ENCODE measurements at regions not wholly inside any gene's neighbourhood (a gene's known extent, or its start where the extent isn't known, plus 50 kb on each side); places are given as distances from the start of the nearest gene placed in this dataset.

DNA sequence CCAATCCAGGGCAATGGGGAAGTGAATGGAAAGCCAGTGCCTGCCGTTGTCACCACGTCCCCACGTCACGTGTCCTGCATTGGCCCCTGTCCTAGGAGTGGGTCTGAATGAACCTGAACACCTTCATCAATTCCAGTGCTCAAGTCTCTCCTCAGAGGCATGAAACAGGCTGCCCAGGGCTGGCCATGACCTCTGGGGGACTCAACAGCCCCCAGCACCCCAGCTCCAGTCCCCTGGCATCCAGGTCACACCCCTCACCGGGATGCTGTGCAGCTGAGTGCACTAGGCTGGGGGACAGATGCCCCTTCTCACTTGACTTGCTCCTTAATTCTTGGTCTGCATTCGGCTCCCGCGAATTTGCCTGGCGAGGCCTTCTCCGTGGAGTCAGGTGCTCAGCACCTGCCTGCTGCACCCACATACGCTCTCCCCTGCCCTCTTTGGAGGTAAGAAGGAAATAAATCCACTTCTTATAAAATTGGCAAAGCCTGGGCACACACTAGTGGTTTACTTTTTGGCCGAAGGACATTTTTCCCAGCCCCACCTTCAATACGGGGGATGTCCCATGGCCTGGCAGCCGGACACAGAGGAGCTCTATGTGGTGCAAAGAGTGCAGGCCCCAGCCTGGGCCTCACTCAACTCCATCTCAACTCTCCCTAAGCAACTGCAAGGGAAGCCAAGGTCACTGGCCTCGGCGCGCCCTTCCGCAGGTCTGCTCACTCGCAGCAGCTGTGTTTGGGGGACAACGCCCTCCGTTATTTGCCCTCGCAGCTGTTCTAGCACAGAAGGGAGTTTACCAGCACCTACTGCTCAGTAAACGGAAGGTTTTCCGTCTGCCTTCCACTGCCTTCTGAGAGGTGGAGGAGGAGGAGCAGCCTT lies 77.6 kb upstream of the SHH start:
- DNase-seq, result no peak

DNA sequence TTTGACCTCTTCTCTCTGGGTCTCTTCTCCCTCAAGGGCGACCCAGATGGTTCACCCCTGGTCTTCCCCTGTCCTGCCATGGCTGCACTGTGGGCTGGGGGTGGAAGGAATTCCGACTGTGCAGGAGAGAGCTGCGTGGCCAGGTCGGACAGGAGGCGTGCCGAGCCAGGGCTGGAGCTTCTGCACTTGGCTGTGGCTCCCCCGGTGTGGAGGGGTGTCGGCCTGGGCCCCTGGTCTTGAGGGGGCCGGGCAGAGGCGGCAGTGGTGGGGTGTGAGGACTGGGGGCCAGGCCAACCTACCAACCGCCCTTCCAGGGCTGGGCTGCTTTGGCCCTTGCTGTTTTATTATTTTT lies 74.9 kb upstream of the SHH start:
- no peak for DNase-seq

DNA sequence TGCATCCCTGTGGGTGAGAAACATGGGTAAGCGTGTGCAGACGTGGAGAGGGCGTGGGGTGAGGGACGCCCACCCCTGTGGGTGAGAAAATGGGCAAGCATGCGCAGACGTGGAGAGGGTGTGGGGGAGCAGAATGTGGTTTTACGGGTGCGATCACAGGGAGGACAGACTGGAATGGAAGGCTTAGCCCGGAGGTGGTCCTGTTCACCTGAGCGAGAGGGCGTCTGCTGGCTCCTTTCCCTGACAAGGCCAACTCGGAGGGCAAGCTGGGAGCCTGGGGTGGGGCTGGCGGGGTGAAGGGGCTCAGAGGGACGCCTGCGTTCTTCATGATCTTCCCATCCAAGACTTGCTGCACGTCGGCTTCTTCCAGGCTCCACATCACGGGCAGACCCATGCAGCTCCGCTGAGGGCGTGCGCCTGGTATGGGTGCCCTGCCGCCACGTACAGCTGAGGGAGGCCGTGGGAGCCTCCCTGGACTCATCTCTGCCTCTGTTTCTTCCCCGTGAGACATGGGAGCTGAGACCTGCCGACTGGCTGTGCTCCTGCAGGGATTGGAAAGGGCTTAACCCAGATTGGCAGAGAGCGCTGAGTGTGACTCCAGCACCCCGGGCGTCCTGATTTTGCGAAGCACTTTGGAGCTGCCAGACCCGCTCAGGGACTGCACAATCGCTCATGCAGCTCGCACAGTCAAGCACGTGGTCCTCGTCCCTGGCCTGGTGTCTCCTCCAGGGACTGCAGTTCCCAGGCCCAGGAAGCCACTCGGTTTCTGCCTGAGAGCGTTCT lies 74.3 kb upstream of the SHH start:
- no peak for DNase-seq

DNA sequence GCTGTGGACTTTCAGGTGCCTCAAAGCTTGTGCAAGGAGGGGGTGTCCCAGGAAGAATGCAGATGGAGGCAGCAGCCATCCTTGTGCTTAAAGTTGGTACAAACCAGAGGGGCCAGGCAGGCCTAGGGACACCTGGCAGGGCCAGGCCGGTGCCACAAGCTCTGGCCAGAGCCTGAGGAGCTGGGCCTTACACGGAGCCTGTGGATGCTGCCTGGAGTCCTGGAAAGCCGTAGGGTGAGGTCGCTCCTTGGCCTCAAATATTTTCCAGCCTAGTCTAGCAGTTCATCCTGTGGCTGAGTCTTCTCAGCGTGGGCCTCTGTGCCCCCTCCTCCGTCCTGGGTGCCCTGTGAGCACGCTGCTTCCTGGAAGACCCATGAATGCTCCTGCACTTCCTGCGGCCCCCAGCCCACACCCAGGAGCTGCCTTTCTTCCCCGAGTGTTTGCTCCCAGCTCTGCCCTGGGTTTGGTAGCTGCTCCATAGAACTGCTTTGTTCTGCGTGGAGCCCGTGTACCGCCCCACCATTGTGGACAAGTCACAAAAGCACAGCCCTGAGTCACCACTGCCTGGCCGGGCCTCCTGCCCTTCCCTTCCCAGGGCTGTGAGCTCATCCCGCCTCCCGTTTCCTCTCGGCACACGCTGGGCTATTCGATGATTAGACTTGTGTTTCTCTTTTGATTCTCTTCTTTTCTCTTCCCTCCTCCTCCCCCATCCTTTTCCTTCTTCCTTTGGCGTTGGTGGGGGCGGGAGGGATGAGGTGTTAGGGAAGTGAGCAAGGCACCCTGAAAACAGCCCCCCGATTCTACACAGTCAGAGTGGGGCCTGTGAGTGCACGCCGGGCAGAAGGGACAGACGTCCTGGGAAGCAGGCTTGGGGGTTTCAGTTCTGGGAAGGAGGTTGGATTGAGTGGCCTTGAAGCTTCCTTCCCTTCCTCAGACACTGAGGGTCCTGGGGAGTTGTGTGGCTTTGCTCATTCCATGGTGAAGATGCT lies 73.2 kb upstream of the SHH start:
- DNase-seq, result peak; percentile 13

DNA sequence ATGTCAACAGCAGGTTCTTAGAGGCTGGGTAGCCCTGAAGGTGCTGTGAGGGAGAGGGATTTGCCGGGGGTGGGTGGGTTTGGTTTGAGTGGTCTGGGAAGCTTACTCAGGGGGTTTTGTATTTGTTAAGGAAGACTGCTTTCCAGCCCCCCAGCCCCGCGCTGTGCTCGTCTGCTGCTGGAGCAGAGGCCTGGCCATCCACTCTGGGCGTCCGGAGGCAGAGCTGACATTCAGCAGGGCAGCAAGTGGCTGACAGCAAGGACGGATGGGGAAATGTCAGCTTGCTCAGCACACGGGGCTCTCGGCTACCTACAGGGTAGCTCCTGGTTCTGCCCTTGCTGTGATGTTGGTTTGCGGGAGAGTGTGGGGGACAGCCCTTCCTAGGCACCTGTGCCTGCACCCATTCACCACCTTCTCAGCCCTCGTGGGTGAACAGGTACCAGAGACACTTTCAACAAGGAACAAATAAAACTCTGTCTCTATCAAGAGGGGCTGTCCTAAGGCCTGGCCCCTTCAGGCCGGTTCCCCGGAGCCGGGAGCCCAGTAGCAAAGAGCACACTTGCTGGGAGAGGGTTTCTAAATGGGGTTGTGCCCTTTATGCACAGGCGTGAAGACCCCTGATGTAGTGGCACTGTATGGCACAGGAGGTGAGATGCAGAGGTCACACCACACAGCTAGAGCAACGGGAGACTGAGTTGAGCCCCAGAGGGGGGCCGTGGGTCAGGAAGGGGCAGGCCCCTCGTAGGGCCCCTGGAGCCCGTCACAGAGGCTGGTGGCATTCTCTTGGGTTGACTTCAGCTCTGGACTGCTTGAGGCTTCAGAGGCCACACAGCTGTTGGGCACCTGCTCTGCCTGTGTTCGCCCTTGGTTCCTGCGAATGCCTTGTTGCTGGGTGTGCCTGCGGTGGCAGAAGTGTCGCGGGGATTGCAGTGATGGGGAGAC lies 72.2 kb upstream of the SHH start:
- no peak for DNase-seq

DNA sequence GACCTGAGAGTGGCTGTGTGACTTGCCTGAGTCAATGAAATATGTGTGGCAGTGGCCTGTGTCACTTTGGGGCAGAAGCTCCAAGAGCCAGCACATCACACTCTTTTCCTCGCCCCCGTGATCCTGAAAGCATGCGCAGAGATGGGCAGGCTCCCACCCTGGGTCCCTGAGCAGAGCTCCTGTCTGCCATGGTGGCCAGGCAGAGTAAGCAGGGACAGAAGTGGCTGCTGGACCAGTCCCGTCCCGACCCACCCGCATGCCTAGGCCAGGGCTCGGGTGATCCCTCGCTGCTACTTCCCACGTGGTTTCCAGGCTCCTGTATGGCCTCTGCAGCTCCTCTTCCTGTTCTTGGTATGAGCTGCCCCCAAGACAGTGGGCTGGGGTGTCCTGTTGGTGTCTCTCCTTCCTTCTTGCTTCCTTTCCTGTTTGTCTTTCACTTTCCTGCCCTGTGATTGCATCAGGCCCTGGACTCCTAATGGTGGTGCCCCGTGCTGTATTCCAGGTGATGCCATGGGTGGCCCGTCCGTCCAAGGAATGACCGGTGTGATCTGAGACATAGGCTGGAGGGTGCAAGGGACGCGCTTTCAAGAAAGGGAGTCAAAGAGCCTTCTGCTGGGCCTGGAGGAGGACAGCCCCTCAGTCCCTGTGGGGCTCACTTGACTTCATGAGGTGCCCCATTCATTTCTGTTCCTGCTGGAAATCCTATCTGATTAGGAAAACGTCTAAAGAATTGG lies 71.4 kb upstream of the SHH start:
- DNase-seq, result no peak

DNA sequence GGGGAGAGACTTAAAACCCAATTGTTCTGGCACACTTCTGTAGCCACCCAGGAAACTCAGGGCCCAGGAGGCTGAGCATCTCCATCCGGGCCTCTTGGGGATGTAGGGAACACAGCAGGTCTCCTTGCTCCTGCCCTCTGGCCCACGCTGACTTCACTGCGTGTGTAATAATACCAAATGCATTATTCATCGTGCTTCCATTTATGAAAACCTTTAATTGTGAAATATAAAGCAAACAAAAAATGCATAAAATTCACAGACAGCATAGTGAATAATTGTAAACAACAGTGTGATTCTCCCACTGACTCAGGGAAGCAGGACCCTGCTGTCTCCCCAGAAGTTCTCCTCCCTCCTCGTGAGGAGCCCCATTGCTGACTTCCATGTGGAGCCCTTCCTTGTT lies 70.3 kb upstream of the SHH start:
- no peak for DNase-seq

DNA sequence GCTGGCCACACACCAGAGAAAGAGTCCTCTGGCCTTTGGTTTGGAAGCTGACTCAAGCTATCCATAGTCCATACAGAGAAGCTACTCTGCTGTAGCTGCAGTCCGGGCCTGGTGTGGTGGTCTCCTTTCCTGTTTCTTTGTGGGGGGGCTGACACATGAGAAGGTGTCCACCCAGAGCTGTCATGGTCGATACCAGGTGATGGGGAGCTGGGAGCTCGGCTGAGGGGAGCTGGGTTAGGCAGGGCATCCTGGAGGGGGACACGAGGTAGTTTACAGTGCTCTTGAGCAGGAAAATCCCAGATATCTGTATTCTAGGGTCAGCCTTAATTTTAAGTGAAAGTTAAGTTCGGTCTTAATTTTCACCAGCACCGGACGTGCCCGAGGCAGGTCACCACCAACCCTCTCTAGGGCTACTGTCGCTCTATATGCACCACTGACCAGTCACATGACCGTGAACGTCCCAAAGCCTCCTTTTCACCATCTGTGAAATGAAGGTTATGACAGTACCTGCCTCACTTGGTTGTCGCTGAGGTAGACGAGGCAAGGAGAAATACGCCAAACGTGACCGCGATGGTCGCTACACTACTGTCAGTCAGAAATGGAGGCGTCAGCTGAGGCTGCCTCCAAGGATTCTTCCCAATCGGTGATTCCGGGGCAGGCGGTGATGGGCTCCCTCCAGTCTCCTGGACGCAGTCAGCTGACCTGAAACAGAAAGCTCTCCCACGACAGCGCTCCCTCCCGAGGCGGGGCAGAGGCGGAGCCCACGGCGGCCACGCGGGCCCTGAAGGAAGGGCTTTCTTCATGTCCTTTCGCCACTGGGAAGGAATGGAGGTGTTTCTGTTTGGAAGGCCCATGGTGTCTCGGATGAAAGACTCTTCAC lies 69.4 kb upstream of the SHH start:
- no peak for DNase-seq

DNA sequence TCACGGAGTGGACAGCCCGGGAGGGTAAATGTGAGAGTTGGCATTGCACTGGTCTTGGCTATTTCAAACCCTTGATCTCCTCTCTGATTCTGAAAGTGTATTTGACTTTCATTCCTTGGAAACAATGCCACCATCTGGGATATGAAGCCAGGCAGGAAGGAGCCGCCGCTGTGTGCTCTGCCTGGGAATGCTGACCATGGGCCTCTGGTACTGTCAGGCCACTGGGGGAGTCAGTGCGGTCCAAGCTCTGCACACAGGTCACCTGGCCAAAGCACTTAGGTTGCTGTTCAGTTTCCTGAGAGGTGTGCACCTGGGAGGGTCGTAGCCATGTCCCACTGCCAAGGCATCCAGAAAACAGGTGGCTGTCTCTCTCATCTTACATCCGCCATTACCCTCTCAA lies 68.5 kb upstream of the SHH start:
- no peak for DNase-seq

DNA sequence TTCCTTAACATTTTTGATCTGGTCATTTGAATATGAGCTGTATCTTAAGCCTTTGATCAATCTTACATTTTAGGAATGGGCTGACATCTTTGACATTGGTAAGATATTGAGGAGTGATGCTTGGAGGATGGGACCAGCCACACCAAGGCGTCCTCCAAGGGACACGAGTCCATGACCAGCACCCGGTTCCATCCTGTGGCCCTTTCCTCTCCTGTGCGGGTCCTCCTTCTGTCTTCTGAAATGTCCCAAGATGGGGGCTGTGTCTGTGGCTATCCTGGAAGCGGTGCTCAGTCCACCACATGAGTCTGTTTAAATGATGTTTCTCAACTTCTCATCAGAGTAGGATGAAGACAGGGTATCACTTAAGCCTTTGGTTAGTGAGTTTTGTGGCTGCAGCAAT lies 67.3 kb upstream of the SHH start:
- DNase-seq, result no peak

DNA sequence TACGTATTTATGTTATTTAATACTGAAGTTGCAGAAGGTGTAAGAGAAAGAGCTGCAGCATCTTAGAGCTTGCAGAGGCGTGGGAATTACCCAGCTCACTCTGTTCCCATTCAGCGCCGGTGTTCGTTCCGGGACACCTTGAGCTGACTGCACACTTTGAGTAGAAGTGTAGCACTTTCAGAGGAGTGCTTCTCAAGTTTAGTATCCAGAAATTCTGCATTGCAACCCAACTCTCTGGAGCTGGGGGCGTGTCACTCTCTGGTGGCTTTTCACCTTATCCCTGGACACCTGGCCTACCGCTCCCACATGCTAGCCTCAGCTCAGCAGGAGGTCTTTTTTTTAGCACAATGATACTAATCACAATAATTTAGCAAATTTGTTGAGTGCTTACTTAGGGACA lies 66.4 kb upstream of the SHH start:
- DNase-seq, result no peak

DNA sequence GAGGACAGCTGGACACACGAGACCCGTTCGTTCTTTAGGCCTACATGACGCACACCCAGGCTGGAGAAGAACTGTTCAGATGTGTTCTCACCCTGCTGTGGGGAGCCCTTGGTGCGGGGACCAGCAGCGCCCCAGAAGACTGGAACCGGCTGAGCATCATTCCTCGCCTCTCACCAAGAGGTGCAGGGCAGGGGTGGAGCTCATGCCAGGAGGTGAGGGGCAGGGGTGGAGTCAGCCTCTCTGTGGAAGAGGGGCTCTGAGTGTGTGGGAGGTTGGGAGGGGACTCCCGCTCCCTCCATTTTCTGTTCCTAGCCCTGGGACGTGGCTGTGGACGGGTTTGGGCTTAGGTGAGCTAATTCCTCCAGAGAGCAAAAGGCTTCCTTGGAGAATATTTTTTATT lies 66.0 kb upstream of the SHH start:
- DNase-seq, result no peak

DNA sequence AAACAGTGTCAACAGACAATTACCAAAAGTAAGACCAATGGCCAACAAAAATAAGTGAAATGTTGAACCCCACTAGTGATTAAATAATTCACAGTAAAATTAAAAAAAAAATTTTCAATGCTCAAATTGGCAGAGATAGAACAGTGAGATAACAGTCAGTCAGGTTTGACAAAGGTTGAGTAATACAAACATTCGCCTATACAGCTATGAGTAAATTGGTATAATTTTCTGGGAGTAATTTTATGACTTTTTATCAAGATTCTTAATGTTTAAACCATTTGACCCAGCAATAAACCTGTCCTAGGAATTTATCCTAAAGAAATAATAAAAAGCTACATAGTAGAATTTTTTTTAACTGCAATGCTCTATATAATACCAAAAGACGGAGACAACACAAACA lies 64.9 kb upstream of the SHH start:
- DNase-seq, result no peak

DNA sequence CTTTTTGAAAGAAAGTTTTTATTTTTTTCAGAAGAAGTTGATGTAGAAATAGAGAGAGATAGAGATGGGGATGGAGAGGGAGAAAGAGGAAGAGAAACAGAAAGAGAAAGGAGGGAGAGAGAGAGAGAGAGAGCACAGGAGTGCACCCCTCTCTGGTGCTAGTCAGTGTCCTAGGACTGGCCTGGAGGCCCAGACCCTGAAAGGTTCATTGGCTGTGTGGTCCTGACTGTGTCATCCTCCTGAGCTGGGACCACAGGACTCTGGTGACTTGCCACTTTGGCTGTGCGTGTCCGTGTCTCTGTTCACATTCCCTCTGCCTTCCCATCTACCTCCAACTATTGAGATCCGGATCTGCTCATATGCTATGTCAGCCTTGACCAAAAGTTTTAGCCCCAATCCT lies 62.1 kb upstream of the SHH start:
- no peak for DNase-seq

DNA sequence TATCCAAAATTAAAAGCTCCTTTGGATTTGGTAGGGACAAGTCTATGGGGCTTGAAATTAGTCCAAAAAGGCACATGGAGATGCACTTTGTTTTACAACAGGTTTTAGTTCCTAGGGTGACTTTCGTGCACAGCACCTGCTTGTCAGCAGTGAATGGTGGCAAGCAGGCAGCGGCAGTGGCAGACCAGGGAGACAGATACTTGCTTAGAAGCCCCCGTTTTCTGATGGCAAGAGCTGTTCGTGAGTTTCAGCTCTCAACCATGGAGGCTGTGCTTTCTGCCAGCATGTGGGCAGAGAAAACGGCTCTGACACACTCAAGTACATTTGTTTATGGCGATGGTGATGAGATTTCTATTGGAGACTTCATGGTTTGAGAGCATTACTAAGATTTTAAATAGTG lies 61.7 kb upstream of the SHH start:
- no peak for DNase-seq

DNA sequence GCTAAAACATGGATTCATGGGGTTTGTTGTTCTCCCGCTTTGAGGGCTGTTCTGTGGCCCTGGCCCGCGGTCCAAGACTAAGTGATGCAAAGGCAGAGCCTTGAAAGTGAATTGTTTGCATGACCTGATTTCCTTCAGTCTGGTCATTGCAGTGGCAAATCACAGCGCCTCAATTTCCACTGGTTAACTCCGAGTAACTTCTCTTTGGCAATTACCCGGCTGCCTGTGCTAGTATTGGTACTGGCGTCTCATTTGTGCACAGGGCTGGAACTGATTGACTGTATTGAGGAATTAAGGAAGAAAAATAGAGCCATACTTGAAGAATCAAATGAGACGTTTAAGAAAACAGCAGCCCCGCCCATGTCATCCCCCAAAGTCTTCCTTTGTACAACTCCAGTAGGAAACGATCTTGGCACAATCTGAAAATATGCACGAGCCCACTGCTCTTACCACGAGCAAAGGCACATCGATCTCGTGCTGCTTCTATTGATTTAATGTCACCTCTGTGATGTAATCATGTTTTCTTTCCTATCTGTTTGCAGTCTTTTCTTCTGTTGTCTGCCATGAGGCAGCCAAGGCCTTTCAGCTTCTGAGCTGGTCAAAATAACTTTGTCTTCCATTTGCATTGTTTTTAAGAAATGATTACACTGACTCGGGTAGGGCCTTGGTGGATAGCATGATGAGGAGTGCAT lies 60.6 kb upstream of the SHH start:
- DNase-seq, result no peak

DNA sequence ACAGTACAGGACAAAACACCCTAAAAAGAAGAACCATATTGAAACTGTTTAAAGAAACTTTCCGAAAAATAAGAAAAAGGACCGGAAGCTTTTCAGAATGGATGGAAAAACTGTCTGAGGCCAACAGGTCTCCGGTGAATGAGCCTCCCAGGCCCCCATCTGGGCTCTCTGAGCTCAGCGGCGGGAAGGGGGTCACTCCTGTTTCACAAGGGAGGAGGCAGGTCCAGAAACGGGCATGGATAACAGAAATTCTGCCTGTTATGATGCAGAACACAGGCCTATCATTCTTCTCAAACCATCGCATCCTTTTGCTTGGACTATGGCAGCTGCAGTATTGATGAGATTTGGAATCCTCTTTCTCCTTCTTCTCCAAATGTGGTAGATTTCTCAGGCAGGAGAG lies 58.9 kb upstream of the SHH start:
- no peak for DNase-seq

DNA sequence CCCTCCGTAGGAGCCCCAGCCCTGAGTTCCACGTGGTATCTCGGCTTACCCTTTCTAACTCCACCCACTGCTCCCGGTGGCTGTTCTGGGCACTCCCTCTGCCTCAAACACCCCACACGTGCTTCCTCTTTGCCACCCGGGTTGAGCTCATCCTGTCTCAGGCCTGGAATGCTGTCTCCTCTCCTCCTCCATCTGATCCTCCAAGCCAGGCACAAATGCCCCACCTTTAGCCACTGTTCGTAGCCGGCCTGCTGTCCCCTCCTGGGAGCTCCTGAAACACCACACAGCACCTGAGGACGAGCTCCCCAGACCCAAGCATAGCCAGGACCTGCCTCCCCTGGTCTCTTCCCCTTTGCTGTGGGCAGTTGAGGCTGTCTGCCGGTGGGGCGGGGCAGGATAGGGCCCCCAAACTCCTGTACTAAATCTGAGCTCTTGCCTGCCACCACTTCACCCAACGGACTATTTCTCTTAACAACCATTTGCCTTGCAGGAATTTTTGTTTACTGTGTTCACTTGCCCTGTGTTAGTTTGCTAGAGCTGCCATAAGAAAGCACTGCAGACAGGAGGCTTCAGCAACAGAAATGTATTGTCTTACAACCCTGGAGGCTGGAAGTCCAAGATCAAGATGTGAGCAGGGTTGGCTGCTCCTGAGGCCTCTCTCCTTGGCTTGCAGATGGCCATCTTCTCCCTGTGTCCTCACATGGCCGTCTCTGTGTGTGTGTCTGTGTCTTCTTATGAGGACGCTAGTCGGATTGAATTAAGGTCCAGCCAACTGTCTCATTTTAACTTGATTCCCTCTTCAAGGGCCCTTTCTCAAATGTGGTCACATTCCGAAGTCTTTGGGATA lies 58.3 kb upstream of the SHH start:
- no peak for DNase-seq

All from muscle of arm (tissue), 1 donor.